ENCODE measurements at regions not wholly inside any gene's neighbourhood (a gene's known extent, or its start where the extent isn't known, plus 50 kb on each side); places are given as distances from the start of the nearest gene placed in this dataset.

DNA sequence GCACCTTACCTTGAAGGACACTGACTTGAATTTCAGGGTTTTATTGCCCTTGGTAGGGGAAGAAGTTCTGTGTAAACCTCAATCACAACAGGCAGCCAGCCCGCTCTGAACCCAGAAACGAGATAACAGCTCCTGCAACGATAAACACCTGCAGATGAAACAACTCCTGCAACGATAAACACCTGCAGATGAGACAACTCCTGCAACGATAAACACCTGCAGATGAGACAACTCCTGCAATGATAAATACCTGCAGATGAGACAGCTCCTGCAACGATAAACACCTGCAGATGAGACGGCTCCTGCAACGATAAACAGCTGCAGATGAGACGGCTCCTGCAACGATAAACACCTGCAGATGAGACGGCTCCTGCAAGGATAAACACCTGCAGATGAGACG lies 54.0 kb upstream of the TBXT start:
- TF ChIP-seq, protein P1, sequence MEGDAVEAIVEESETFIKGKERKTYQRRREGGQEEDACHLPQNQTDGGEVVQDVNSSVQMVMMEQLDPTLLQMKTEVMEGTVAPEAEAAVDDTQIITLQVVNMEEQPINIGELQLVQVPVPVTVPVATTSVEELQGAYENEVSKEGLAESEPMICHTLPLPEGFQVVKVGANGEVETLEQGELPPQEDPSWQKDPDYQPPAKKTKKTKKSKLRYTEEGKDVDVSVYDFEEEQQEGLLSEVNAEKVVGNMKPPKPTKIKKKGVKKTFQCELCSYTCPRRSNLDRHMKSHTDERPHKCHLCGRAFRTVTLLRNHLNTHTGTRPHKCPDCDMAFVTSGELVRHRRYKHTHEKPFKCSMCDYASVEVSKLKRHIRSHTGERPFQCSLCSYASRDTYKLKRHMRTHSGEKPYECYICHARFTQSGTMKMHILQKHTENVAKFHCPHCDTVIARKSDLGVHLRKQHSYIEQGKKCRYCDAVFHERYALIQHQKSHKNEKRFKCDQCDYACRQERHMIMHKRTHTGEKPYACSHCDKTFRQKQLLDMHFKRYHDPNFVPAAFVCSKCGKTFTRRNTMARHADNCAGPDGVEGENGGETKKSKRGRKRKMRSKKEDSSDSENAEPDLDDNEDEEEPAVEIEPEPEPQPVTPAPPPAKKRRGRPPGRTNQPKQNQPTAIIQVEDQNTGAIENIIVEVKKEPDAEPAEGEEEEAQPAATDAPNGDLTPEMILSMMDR (IDR thresholded peaks at IDR 0.05; ENCODE audit: low read depth, low read length, poor library complexity, severe bottlenecking): no peak
- no peak for TF ChIP-seq EZH2phosphoT487 (IDR thresholded peaks at IDR 0.05; ENCODE audit: borderline replicate concordance, low read length)
